ENCODE measurements at regions not wholly inside any gene's neighbourhood (a gene's known extent, or its start where the extent isn't known, plus 50 kb on each side); places are given as distances from the start of the nearest gene placed in this dataset.
"Not testable (repeated sequence)": the region's sequence is repeated elsewhere in the genome, so short reads cannot be mapped to it uniquely, and the experiment has no call there.

- H3K9me3 ChIP-seq (ENCODE audit: control insufficient read depth, insufficient read depth, low read length); H3K9ac ChIP-seq (ENCODE audit: low read depth, low read length); H3K36me3 ChIP-seq (ENCODE audit: control insufficient read depth, insufficient read depth, low read length); H3K4me3 ChIP-seq (ENCODE audit: low read depth, low read length); H3K4me1 ChIP-seq (ENCODE audit: control insufficient read depth, insufficient read depth, low read length); H3K27me3 ChIP-seq (ENCODE audit: control insufficient read depth, insufficient read depth, low read length): not testable (repeated sequence)
These were observed 330.1 kb upstream of the AR start for GRCh38 chrX:67213686-67214085.

GRCh38 chrX:67207912-67208311, 335.9 kb upstream of the AR start:
- H3K9ac ChIP-seq (ENCODE audit: low read depth, low read length) = no peak overlapping the region
- no peaks in the 10 kb centered on the region for H3K4me1 ChIP-seq (ENCODE audit: control insufficient read depth, insufficient read depth, low read length)
- H3K27me3 ChIP-seq (ENCODE audit: control insufficient read depth, insufficient read depth, low read length) = no peaks in the 10 kb centered on the region
- no peaks in the 10 kb centered on the region for H3K36me3 ChIP-seq (ENCODE audit: control insufficient read depth, insufficient read depth, low read length)
- H3K9me3 ChIP-seq (ENCODE audit: control insufficient read depth, insufficient read depth, low read length) = no peaks in the 10 kb centered on the region
- H3K4me3 ChIP-seq (ENCODE audit: low read depth, low read length) = no peak overlapping the region

- no peaks in the 10 kb centered on the region for H3K4me1 ChIP-seq (ENCODE audit: control insufficient read depth, insufficient read depth, low read length)
- H3K9me3 ChIP-seq (ENCODE audit: control insufficient read depth, insufficient read depth, low read length) = peaks cover 4% of the 10 kb centered on the region
- no peak overlapping the region for H3K9ac ChIP-seq (ENCODE audit: low read depth, low read length)
- H3K27me3 ChIP-seq (ENCODE audit: control insufficient read depth, insufficient read depth, low read length) = no peaks in the 10 kb centered on the region
- no peaks in the 10 kb centered on the region for H3K36me3 ChIP-seq (ENCODE audit: control insufficient read depth, insufficient read depth, low read length)
- no peak overlapping the region for H3K4me3 ChIP-seq (ENCODE audit: low read depth, low read length)
These were observed 384.4 kb upstream of the AR start for GRCh38 chrX:67159437-67159836.

GRCh38 chrX:67114635-67115034, 429.2 kb upstream of the AR start:
- H3K4me3 ChIP-seq (ENCODE audit: low read depth, low read length) = no peak overlapping the region
- no peaks in the 10 kb centered on the region for H3K4me1 ChIP-seq (ENCODE audit: control insufficient read depth, insufficient read depth, low read length)
- H3K9ac ChIP-seq (ENCODE audit: low read depth, low read length) = no peak overlapping the region
- H3K27me3 ChIP-seq (ENCODE audit: control insufficient read depth, insufficient read depth, low read length) = no peaks in the 10 kb centered on the region
- H3K36me3 ChIP-seq (ENCODE audit: control insufficient read depth, insufficient read depth, low read length) = no peaks in the 10 kb centered on the region
- H3K9me3 ChIP-seq (ENCODE audit: control insufficient read depth, insufficient read depth, low read length) = no peaks in the 10 kb centered on the region

- Histone ChIP-seq H3K9ac (ENCODE audit: low read depth, low read length) (no peak overlapping the region), H3K9me3 (ENCODE audit: control insufficient read depth, insufficient read depth, low read length) (no peaks in the 10 kb centered on the region), H3K27me3 (ENCODE audit: control insufficient read depth, insufficient read depth, low read length) (no peaks in the 10 kb centered on the region)
These were observed 438.1 kb upstream of the AR start for GRCh38 chrX:67105758-67106116.

GRCh38 chrX:67104982-67105757, 438.7 kb upstream of the AR start:
- Histone ChIP-seq H3K9ac (ENCODE audit: low read depth, low read length) (no peak overlapping the region), H3K27me3 (ENCODE audit: control insufficient read depth, insufficient read depth, low read length) (no peaks in the 10 kb centered on the region), H3K4me1 (ENCODE audit: control insufficient read depth, insufficient read depth, low read length) (no peaks in the 10 kb centered on the region), H3K36me3 (ENCODE audit: control insufficient read depth, insufficient read depth, low read length) (no peaks in the 10 kb centered on the region), H3K4me3 (ENCODE audit: low read depth, low read length) (no peak overlapping the region), H3K9me3 (ENCODE audit: control insufficient read depth, insufficient read depth, low read length) (no peaks in the 10 kb centered on the region)

More at GRCh38 chrX:67105758-67106116, 438.1 kb upstream of the AR start:
- Histone ChIP-seq H3K36me3 (ENCODE audit: control insufficient read depth, insufficient read depth, low read length) (no peaks in the 10 kb centered on the region), H3K4me1 (ENCODE audit: control insufficient read depth, insufficient read depth, low read length) (no peaks in the 10 kb centered on the region), H3K4me3 (ENCODE audit: low read depth, low read length) (no peak overlapping the region)

GRCh38 chrX:67100031-67100884, 443.6 kb upstream of the AR start:
- Histone ChIP-seq H3K4me3 (ENCODE audit: low read depth, low read length) (no peak overlapping the region), H3K9ac (ENCODE audit: low read depth, low read length) (no peak overlapping the region), H3K9me3 (ENCODE audit: control insufficient read depth, insufficient read depth, low read length) (no peaks in the 10 kb centered on the region), H3K27me3 (ENCODE audit: control insufficient read depth, insufficient read depth, low read length) (no peaks in the 10 kb centered on the region), H3K4me1 (ENCODE audit: control insufficient read depth, insufficient read depth, low read length) (no peaks in the 10 kb centered on the region), H3K36me3 (ENCODE audit: control insufficient read depth, insufficient read depth, low read length) (no peaks in the 10 kb centered on the region)

- H3K36me3 ChIP-seq (ENCODE audit: control insufficient read depth, insufficient read depth, low read length) = no peaks in the 10 kb centered on the region
- peaks cover 3% of the 10 kb centered on the region for H3K4me1 ChIP-seq (ENCODE audit: control insufficient read depth, insufficient read depth, low read length)
- H3K9me3 ChIP-seq (ENCODE audit: control insufficient read depth, insufficient read depth, low read length) = no peaks in the 10 kb centered on the region
- H3K27me3 ChIP-seq (ENCODE audit: control insufficient read depth, insufficient read depth, low read length) = no peaks in the 10 kb centered on the region
- no peak overlapping the region for H3K4me3 ChIP-seq (ENCODE audit: low read depth, low read length)
- H3K9ac ChIP-seq (ENCODE audit: low read depth, low read length) = no peak overlapping the region
These were observed 449.8 kb upstream of the AR start for GRCh38 chrX:67094061-67094460.

GRCh38 chrX:67050760-67051159, 411.9 kb upstream of the EDA2R start:
- H3K27me3 ChIP-seq (ENCODE audit: control insufficient read depth, insufficient read depth, low read length) = no peaks in the 10 kb centered on the region
- H3K4me3 ChIP-seq (ENCODE audit: low read depth, low read length) = no peak overlapping the region
- no peaks in the 10 kb centered on the region for H3K36me3 ChIP-seq (ENCODE audit: control insufficient read depth, insufficient read depth, low read length)
- H3K9me3 ChIP-seq (ENCODE audit: control insufficient read depth, insufficient read depth, low read length) = no peaks in the 10 kb centered on the region
- no peak overlapping the region for H3K9ac ChIP-seq (ENCODE audit: low read depth, low read length)
- no peaks in the 10 kb centered on the region for H3K4me1 ChIP-seq (ENCODE audit: control insufficient read depth, insufficient read depth, low read length)

GRCh38 chrX:67044866-67045265, 406.0 kb upstream of the EDA2R start:
- no peaks in the 10 kb centered on the region for H3K36me3 ChIP-seq (ENCODE audit: control insufficient read depth, insufficient read depth, low read length)
- no peak overlapping the region for H3K9ac ChIP-seq (ENCODE audit: low read depth, low read length)
- no peaks in the 10 kb centered on the region for H3K9me3 ChIP-seq (ENCODE audit: control insufficient read depth, insufficient read depth, low read length)
- H3K4me3 ChIP-seq (ENCODE audit: low read depth, low read length) = no peak overlapping the region
- H3K4me1 ChIP-seq (ENCODE audit: control insufficient read depth, insufficient read depth, low read length) = no peaks in the 10 kb centered on the region
- H3K27me3 ChIP-seq (ENCODE audit: control insufficient read depth, insufficient read depth, low read length) = no peaks in the 10 kb centered on the region

- H3K36me3 ChIP-seq (ENCODE audit: control insufficient read depth, insufficient read depth, low read length) = no peaks in the 10 kb centered on the region
- H3K4me1 ChIP-seq (ENCODE audit: control insufficient read depth, insufficient read depth, low read length) = no peaks in the 10 kb centered on the region
- H3K4me3 ChIP-seq (ENCODE audit: low read depth, low read length) = no peak overlapping the region
- no peaks in the 10 kb centered on the region for H3K9me3 ChIP-seq (ENCODE audit: control insufficient read depth, insufficient read depth, low read length)
- H3K27me3 ChIP-seq (ENCODE audit: control insufficient read depth, insufficient read depth, low read length) = no peaks in the 10 kb centered on the region
- no peak overlapping the region for H3K9ac ChIP-seq (ENCODE audit: low read depth, low read length)
These were observed 405.3 kb upstream of the EDA2R start for GRCh38 chrX:67044029-67044653.
